ENCODE measurements at regions not wholly inside any gene's neighbourhood (a gene's known extent, or its start where the extent isn't known, plus 50 kb on each side); places are given as distances from the start of the nearest gene placed in this dataset.

GRCh38 chr2:209368406-209368805, 55.4 kb upstream of the MAP2 start:
- Histone ChIP-seq H3K27me3 (no peaks in the 10 kb centered on the region), H3K4me1 (peaks cover 0 to 7% of the 10 kb centered on the region in 2 donors), H3K4me3 (no peak overlapping the region), H3K36me3 (no peaks in the 10 kb centered on the region), H3K9me3 (peaks cover 0 to 4% of the 10 kb centered on the region in 2 donors), H3K27ac (no peak overlapping the region)
- no peak for DNase-seq (ENCODE audit: low spot score in 2 of 2)
- TF ChIP-seq, protein P1, sequence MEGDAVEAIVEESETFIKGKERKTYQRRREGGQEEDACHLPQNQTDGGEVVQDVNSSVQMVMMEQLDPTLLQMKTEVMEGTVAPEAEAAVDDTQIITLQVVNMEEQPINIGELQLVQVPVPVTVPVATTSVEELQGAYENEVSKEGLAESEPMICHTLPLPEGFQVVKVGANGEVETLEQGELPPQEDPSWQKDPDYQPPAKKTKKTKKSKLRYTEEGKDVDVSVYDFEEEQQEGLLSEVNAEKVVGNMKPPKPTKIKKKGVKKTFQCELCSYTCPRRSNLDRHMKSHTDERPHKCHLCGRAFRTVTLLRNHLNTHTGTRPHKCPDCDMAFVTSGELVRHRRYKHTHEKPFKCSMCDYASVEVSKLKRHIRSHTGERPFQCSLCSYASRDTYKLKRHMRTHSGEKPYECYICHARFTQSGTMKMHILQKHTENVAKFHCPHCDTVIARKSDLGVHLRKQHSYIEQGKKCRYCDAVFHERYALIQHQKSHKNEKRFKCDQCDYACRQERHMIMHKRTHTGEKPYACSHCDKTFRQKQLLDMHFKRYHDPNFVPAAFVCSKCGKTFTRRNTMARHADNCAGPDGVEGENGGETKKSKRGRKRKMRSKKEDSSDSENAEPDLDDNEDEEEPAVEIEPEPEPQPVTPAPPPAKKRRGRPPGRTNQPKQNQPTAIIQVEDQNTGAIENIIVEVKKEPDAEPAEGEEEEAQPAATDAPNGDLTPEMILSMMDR (IDR thresholded peaks at IDR 0.05): no peak
- intact Hi-C loops (cut with DNase I): no loop called here

DNA sequence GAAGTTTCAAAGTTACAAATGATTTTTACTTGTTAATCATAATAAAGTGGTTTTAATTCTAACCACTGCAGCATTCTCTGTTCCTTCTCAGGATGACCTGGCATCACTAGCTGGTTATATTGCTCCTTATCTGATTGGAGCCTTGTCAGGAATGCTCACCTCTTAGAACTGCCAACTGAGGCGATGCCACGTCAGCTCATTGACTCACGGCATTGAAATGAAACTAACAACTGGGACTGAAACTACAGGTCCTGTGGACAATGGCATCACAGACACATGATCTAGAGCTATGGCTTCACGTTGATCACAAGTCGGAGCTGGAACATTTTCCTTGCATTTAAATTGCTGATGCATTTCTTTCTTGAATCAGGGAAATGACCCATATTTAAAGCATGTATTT, 54.9 kb upstream of the MAP2 start:
- DNase-seq (ENCODE audit: low spot score in 2 of 2): peak; percentile 19 to 87
- H3K36me3 ChIP-seq: no peaks in the 10 kb centered on the region
- no peaks in the 10 kb centered on the region for H3K27me3 ChIP-seq
- TF ChIP-seq, protein P1 (IDR thresholded peaks at IDR 0.05): no peak
- intact Hi-C loops (cut with DNase I): no loop called here
- H3K4me1 ChIP-seq: peaks cover 0 to 7% of the 10 kb centered on the region in 2 donors
- H3K4me3 ChIP-seq: peak overlapping the region in 1 of 2 donors; percentile 26
- H3K27ac ChIP-seq: no peak overlapping the region
- peaks cover 0 to 4% of the 10 kb centered on the region in 2 donors for H3K9me3 ChIP-seq

GRCh38 chr2:209369656-209370055, 54.2 kb upstream of the MAP2 start:
- TF ChIP-seq, protein P1 (IDR thresholded peaks at IDR 0.05): no peak

GRCh38 chr2:209371407-209371806, 52.4 kb upstream of the MAP2 start:
- intact Hi-C loops (cut with DNase I): no loop called here
- no peak for DNase-seq (ENCODE audit: low spot score in 2 of 2)
- no peak overlapping the region for H3K27ac ChIP-seq
- H3K36me3 ChIP-seq: no peaks in the 10 kb centered on the region
- H3K4me1 ChIP-seq: peaks cover 0 to 7% of the 10 kb centered on the region in 2 donors
- peaks cover 4 to 6% of the 10 kb centered on the region in 2 donors for H3K9me3 ChIP-seq
- H3K4me3 ChIP-seq: no peak overlapping the region
- TF ChIP-seq, protein P1 (IDR thresholded peaks at IDR 0.05): no peak
- H3K27me3 ChIP-seq: no peaks in the 10 kb centered on the region

More at GRCh38 chr2:209369656-209370055, 54.2 kb upstream of the MAP2 start:
- Histone ChIP-seq H3K27me3 (no peaks in the 10 kb centered on the region), H3K4me3 (no peak overlapping the region), H3K36me3 (no peaks in the 10 kb centered on the region), H3K4me1 (peaks cover 0 to 7% of the 10 kb centered on the region in 2 donors), H3K9me3 (peaks cover 0 to 4% of the 10 kb centered on the region in 2 donors), H3K27ac (no peak overlapping the region)
- no peak for DNase-seq (ENCODE audit: low spot score in 2 of 2)
- intact Hi-C loops (cut with DNase I): no loop called here
